MM.1S (cell line): ENCODE measurements at regions not wholly inside any gene's neighbourhood (a gene's known extent, or its start where the extent isn't known, plus 50 kb on each side); places are given as distances from the start of the nearest gene placed in this dataset.

Experiments used
- DNase-seq: peaks from one replicate; pipeline ENCODE4 v3.0.0-alpha.2; 2015
- H2AFZ ChIP-seq: fragments of 300-600 bp; sonication (generic); 2 replicates; pipeline ENCODE4 v1.6.0; 2016; ENCODE audit warnings: antibody characterized with exemption, low read length
- H3F3A ChIP-seq: fragments of 300-600 bp; sonication (generic); 2 replicates; pipeline ENCODE4 v1.6.1; 2016; ENCODE audit warnings: mild to moderate bottlenecking, antibody characterized with exemption, low read length, moderate library complexity, mixed read lengths; ENCODE audit not compliant: insufficient read depth
- H3K27ac ChIP-seq: fragments of 300-600 bp; sonication (generic); 2 replicates; pipeline ENCODE4 v1.5.1; 2016; ENCODE audit warnings: mild to moderate bottlenecking, low read length
- H3K27me3 ChIP-seq: fragments of 300-600 bp; sonication (generic); replicated peaks from 2 replicates; pipeline ENCODE4 v1.6.0; 2016; ENCODE audit warnings: low read length; ENCODE audit not compliant: insufficient read depth
- H3K36me3 ChIP-seq: fragments of 300-600 bp; sonication (generic); replicated peaks from 2 replicates; pipeline ENCODE4 v1.6.1; 2016; ENCODE audit warnings: mild to moderate bottlenecking, low read length, mixed read lengths; ENCODE audit not compliant: insufficient read depth
- H3K4me1 ChIP-seq: fragments of 300-600 bp; sonication (generic); 2 replicates; pipeline ENCODE4 v1.6.1; 2016; ENCODE audit warnings: low read length, mixed read lengths
- H3K4me2 ChIP-seq: fragments of 300-600 bp; sonication (generic); 2 replicates; pipeline ENCODE4 v1.6.0; 2016; ENCODE audit warnings: low read depth, low read length
- H3K4me3 ChIP-seq: fragments of 300-600 bp; sonication (generic); 2 replicates; pipeline ENCODE4 v1.5.1; 2016; ENCODE audit warnings: low read length, mixed read lengths
- H3K79me2 ChIP-seq: fragments of 300-600 bp; sonication (generic); 2 replicates; pipeline ENCODE4 v1.6.1; 2016; ENCODE audit warnings: mixed run types, low read length, mixed read lengths
- H3K9ac ChIP-seq: fragments of 300-600 bp; sonication (generic); 2 replicates; pipeline ENCODE4 v1.6.1; 2016; ENCODE audit warnings: low read length, mixed read lengths
- H3K9me2 ChIP-seq: fragments of 300-600 bp; sonication (generic); replicated peaks from 2 replicates; pipeline ENCODE4 v1.6.1; 2016; ENCODE audit warnings: mild to moderate bottlenecking, low read length, mixed read lengths; ENCODE audit not compliant: insufficient read depth
- H3K9me3 ChIP-seq: fragments of 300-600 bp; sonication (generic); replicated peaks from 2 replicates; pipeline ENCODE4 v1.6.1; 2016; ENCODE audit warnings: mild to moderate bottlenecking, low read length, mixed read lengths; ENCODE audit not compliant: insufficient read depth
- H4K20me1 ChIP-seq: fragments of 300-600 bp; sonication (generic); 2 replicates; pipeline ENCODE4 v1.6.1; 2016; ENCODE audit warnings: mild to moderate bottlenecking, low read length, moderate library complexity, mixed read lengths; ENCODE audit not compliant: insufficient read depth
- CTCF ChIP-seq: fragments of 300-600 bp; sonication (generic); IDR thresholded peaks from 2 replicates; pipeline ENCODE4 v1.5.1; 2016; ENCODE audit warnings: antibody characterized with exemption, low read length, mixed read lengths
- EZH2 ChIP-seq: fragments of 300-600 bp; sonication (generic); optimal IDR thresholded peaks from 2 replicates; pipeline ENCODE3; 2017; ENCODE audit warnings: low read depth, mild to moderate bottlenecking, antibody characterized with exemption, low read length, mixed read lengths
- EZH2phosphoT487 ChIP-seq: fragments of 300-600 bp; sonication (generic); IDR thresholded peaks from 2 replicates; pipeline ENCODE4 v1.6.1; 2018; ENCODE audit warnings: antibody characterized with exemption, low read length

GRCh38 chr9:91477106-91477505 lies 53.5 kb upstream of the NFIL3 start:
- Histone ChIP-seq H4K20me1 (no peaks in the 10 kb centered on the region), H3K4me1 (no peaks in the 10 kb centered on the region), H3K36me3 (no peaks in the 10 kb centered on the region), H3K4me3 (no peak overlapping the region), H2AFZ (no peak overlapping the region), H3K79me2 (no peaks in the 10 kb centered on the region), H3K9me3 (no peaks in the 10 kb centered on the region), H3K9me2 (no peaks in the 10 kb centered on the region), H3K27ac (no peak overlapping the region), H3K27me3 (no peaks in the 10 kb centered on the region), H3F3A (no peaks in the 10 kb centered on the region), H3K4me2 (no peak overlapping the region), H3K9ac (no peak overlapping the region)
- DNase-seq = no peak
- TF ChIP-seq EZH2phosphoT487 = no peak
- no peak for TF ChIP-seq CTCF
- TF ChIP-seq EZH2 = no peak

- no peaks in the 10 kb centered on the region for H3K4me1 ChIP-seq
Measured at GRCh38 chr9:91474656-91475055, 51.0 kb upstream of the NFIL3 start.

More at GRCh38 chr9:91474656-91475055, 51.0 kb upstream of the NFIL3 start:
- no peak for TF ChIP-seq EZH2phosphoT487
- no peak for TF ChIP-seq CTCF
- DNase-seq = no peak
- Histone ChIP-seq H2AFZ (no peak overlapping the region), H3K9ac (no peak overlapping the region), H3F3A (no peaks in the 10 kb centered on the region), H3K9me2 (no peaks in the 10 kb centered on the region), H3K4me2 (no peak overlapping the region), H3K27ac (no peak overlapping the region), H3K27me3 (no peaks in the 10 kb centered on the region), H3K4me3 (no peak overlapping the region), H3K79me2 (no peaks in the 10 kb centered on the region), H3K36me3 (no peaks in the 10 kb centered on the region), H3K9me3 (no peaks in the 10 kb centered on the region), H4K20me1 (no peaks in the 10 kb centered on the region)
